HG03439 (cell line): ENCODE measurements at regions not wholly inside any gene's neighbourhood (a gene's known extent, or its start where the extent isn't known, plus 50 kb on each side); places are given as distances from the start of the nearest gene placed in this dataset.

Experiments used
- ATAC-seq: cut with Tn5 transposase; IDR thresholded peaks from one replicate; pipeline ENCODE4 v1.9.1; 2021; ENCODE audit warnings: mild to moderate bottlenecking, moderate library complexity; ENCODE audit not compliant: unreplicated experiment

GRCh38 chr10:128312250-128312649 is 186.0 kb upstream of the MKI67 start:
- no peak for ATAC-seq

DNA sequence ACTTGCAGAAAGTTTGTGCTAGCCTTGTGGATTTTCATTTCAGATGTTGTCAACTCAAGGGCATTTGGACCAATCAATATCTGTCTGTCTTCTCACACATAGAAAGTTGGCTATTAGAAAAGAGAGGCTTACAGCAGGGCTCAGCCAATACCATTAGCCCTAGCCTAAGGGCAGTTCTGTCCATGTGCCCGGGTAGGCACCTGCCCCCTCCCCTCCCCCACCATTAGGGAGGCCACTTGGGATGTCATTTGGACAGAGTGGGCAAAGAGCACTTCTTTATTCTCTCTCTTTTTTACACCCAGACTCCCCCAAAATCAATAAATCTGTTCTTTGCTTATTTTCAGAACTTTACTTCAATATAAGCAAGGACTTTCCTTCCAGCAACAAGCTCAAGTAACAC is 188.5 kb upstream of the MKI67 start:
- no peak for ATAC-seq

DNA sequence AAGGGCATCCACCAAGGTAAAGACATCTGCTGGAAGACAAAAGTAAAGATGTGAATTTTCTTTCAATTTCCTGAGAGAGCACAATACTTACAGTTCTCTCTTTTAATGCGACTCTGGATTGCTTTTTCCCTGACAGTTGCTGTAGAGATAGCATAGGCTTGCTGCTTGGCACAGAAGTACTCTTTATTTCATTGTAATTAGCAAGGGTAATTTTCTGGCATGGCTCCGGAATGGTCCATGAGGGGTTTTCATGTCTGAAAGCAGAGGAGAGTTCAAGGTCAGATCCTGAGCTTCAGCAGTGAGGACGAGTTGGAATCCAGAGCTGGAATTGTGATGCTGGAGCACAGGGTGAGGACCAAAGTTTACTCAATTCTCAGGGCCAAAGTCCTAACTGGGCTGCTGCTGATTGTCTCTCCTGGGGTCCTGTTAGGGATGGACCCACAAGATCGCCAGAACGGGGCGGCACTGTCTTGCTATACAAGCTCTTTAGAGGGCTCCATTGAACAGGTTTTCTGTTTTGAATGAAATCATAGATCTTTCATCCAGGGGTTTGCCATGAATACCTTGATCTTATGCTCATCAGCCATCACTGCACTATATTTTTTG is 190.0 kb upstream of the MKI67 start:
- ATAC-seq, result no peak

- no peak for ATAC-seq
Observed at GRCh38 chr10:128316925-128317324, 190.7 kb upstream of the MKI67 start.

DNA sequence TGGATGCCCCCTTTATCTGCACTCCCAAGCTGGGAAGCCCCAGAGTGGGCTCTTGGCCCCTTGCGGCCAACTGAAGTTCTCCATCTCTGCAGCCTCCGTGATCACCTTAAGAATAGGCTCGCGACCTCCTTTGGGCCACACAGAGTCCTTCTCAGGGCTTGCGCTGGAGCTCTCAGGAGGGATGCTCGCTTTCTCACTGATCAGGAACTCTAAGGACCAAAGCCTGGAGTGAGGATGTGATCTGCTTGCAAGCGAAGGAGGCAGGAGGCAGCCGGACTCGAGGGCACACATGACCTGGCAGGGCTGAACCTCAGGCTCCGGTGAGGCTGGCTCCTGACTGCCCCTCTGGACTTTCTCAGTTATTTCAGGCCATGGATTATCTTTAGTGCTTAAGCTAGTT is 192.1 kb upstream of the MKI67 start:
- ATAC-seq, result no peak

DNA sequence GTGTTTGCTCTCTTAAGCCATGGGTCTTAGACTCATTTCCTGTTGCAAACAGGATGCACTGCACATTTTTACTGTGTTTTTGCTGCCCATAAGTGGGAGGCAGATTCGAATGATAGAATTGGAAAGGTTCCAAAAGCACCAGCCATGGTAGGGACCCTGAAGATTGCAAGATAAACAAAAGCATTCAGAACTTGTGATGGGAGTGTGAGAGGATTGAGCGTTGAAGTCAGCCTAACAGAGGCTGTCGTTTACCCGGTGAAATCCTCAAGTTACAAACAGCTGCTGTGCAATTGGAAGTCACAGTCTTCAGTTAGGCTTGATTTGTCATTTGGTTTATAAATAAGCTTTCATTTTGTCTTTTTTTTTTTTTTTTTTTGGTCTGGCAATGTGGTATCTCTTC is 192.7 kb upstream of the MKI67 start:
- ATAC-seq, result no peak

DNA sequence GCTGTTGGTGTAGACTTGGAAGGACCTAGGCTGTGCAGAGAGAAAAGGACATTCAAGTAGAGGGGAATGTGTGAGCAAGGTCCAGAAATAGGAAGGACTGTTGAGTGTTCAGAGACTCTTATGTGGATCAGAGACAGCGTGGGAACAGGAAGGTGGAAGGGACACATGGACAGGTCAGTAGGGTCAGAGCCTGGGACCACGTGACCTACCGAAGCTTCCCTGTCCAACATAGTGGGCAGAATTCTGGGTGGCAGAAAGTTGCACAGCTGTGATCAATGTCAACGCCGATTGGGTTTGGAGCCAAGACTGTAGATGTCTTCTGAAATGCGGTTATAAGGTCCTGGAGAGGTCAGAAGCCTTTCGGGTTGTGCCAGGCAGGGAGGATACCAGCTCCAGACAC is 195.9 kb upstream of the MKI67 start:
- ATAC-seq, result no peak

DNA sequence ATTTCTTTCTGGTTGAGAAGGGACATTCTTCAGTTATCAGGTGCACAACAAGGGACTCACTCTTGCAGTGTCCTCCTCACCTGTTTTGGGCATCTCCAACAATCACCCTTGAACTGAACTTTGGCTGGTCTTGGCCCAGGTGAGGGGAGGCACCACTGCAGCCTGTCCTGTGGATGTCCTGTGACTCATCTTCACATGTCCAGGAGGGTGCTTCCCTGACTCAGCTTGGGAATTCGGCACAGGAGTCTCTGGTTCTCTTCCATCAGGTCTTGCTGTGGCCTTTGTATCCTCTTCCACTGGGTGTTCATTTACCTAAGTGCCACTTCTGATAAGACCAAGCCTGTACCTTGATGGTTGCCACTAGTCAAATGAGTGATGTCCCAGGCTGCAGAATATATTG is 196.7 kb upstream of the MKI67 start:
- no peak for ATAC-seq

GRCh38 chr10:128324058-128324827 is 198.0 kb upstream of the MKI67 start:
- ATAC-seq, result no peak

- ATAC-seq, result no peak
Observed at GRCh38 chr10:128325788-128326187, 199.6 kb upstream of the MKI67 start.

GRCh38 chr10:128326251-128326650 is 200.0 kb upstream of the MKI67 start:
- no peak for ATAC-seq

DNA sequence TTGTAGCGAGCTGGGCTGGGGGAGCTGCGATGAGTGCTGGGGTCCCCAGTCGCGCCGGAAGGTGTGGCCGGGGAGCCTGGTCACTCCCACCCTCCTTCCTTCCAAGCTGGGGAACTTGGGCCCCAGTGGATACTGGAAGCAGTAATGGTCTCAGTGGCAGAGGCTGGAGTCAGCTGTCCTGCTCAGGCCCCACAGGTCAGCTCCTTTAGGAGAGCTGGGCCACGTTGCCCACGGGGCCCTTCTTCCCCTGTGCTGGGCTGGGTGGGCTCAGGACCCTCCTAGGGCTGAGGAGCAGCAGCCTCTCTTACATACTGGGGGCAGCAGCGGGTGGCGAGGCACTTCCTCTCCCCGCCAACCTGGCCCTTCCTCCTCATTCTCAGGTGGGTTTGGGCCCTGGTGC is 200.6 kb upstream of the MKI67 start:
- no peak for ATAC-seq

- ATAC-seq, result no peak
Observed at GRCh38 chr10:128336401-128336800, 210.2 kb upstream of the MKI67 start.

- ATAC-seq, result no peak
Observed at GRCh38 chr10:128337860-128338378, 211.7 kb upstream of the MKI67 start.

- no peak for ATAC-seq
Observed at GRCh38 chr10:128338951-128339350, 212.7 kb upstream of the MKI67 start.

- ATAC-seq, result no peak
Observed at GRCh38 chr10:128339753-128340152, 213.5 kb upstream of the MKI67 start.

GRCh38 chr10:128345353-128345752 is 219.1 kb upstream of the MKI67 start:
- ATAC-seq, result no peak

- ATAC-seq, result no peak
Observed at GRCh38 chr10:128360783-128361182, 234.6 kb upstream of the MKI67 start.

GRCh38 chr10:128361487-128361886 is 235.3 kb upstream of the MKI67 start:
- ATAC-seq, result no peak

DNA sequence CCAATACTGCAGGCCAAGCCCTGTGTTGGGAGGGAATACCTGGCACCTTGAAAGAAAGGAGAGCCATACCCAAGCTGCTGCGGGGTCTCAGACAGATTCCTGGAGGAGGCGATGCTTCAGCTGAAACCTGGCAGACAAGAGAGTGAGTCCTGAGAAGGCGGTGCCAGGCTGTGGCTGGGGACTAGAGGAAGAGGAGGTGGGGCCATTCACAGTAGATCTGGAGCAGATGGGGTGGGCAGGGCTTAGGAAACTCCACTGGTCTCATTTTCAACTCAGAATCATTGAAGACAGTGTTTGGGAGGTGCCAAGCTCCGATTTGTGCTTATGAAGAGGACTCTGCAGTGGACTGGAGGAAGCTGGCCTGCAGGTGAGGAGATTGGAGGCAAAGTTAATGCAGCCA is 236.3 kb upstream of the MKI67 start:
- ATAC-seq, result no peak

- no peak for ATAC-seq
Observed at GRCh38 chr10:128364631-128365030, 238.4 kb upstream of the MKI67 start.

DNA sequence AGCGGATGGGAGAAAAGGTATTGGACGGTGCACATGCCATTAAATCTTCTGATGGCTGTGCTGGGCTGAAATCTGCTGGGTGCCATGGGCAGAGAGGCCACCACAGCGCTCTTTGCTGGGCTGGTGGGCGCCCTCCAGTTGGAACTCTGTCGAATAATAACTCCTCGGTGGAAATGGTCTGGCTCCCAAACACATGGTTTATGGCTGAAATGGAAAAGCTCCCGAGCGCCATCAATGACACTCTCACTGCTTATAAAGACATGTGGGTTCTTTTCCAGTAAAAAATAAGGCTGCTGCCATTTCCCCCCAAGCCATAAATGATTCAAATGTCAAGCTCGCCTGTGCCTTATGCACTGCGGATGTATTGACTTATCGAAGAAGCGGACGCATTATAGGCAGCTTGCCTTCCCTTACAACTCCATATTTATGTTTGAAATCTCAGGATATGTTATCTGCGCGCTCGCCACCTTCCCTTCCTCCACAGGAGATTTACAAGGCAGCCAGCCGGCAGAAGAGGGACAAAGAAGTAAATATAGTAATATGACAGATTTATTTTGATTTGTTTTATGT is 239.0 kb upstream of the MKI67 start:
- no peak for ATAC-seq
